ENCODE measurements at regions not wholly inside any gene's neighbourhood (a gene's known extent, or its start where the extent isn't known, plus 50 kb on each side); places are given as distances from the start of the nearest gene placed in this dataset.
"Not testable (repeated sequence)": the region's sequence is repeated elsewhere in the genome, so short reads cannot be mapped to it uniquely, and the experiment has no call there.

GRCh38 chr12:46693518-46693917 lies 132.3 kb downstream of the SLC38A4 start:
- no peak overlapping the region for H3K4me3 ChIP-seq (replicated peaks in 1 of 2; ENCODE audit: low read depth in 2 of 2, low read length in 2 of 2)
- no peak for DNase-seq (ENCODE audit: low read depth in 2 of 2)
- TF ChIP-seq CTCF (IDR thresholded peaks at IDR 0.05; ENCODE audit: low read depth, low read length), result no peak

GRCh38 chr12:46693034-46693433 lies 132.8 kb downstream of the SLC38A4 start:
- no peak overlapping the region for H3K4me3 ChIP-seq (replicated peaks in 1 of 2; ENCODE audit: low read depth in 2 of 2, low read length in 2 of 2)
- no peak for DNase-seq (ENCODE audit: low read depth in 2 of 2)
- TF ChIP-seq CTCF (IDR thresholded peaks at IDR 0.05; ENCODE audit: low read depth, low read length), result no peak

- TF ChIP-seq CTCF (IDR thresholded peaks at IDR 0.05; ENCODE audit: low read depth, low read length), result no peak
- no peak overlapping the region for H3K4me3 ChIP-seq (replicated peaks in 1 of 2; ENCODE audit: low read depth in 2 of 2, low read length in 2 of 2)
- DNase-seq (ENCODE audit: low read depth in 2 of 2), result no peak
Observed at GRCh38 chr12:46692606-46693005, 133.2 kb downstream of the SLC38A4 start.

- no peak for TF ChIP-seq CTCF (IDR thresholded peaks at IDR 0.05; ENCODE audit: low read depth, low read length)
- no peak overlapping the region for H3K4me3 ChIP-seq (replicated peaks in 1 of 2; ENCODE audit: low read depth in 2 of 2, low read length in 2 of 2)
- no peak for DNase-seq (ENCODE audit: low read depth in 2 of 2)
Observed at GRCh38 chr12:46686267-46686942, 139.4 kb downstream of the SLC38A4 start.

- not testable (repeated sequence) for DNase-seq (ENCODE audit: low read depth in 2 of 2); H3K4me3 ChIP-seq (replicated peaks in 1 of 2; ENCODE audit: low read depth in 2 of 2, low read length in 2 of 2)
Observed at GRCh38 chr12:46684243-46684642, 141.6 kb downstream of the SLC38A4 start.

GRCh38 chr12:46682148-46682547 lies 143.6 kb downstream of the SLC38A4 start:
- no peak overlapping the region for H3K4me3 ChIP-seq (replicated peaks in 1 of 2; ENCODE audit: low read depth in 2 of 2, low read length in 2 of 2)
- no peak for DNase-seq (ENCODE audit: low read depth in 2 of 2)
- no peak for TF ChIP-seq CTCF (IDR thresholded peaks at IDR 0.05; ENCODE audit: low read depth, low read length)

GRCh38 chr12:46680506-46680905 lies 145.3 kb downstream of the SLC38A4 start:
- H3K4me3 ChIP-seq (replicated peaks in 1 of 2; ENCODE audit: low read depth in 2 of 2, low read length in 2 of 2), result no peak overlapping the region
- TF ChIP-seq CTCF (IDR thresholded peaks at IDR 0.05; ENCODE audit: low read depth, low read length), result no peak
- DNase-seq (ENCODE audit: low read depth in 2 of 2), result no peak

Data from cardiac fibroblast (primary cell).